Adrenal gland (tissue), 9 donors: ENCODE measurements at regions not wholly inside any gene's neighbourhood (a gene's known extent, or its start where the extent isn't known, plus 50 kb on each side); places are given as distances from the start of the nearest gene placed in this dataset.

Experiments
- DNase-seq, 7 donors: peaks; one replicate each; pipeline ENCODE4 v3.0.0-alpha.2; 2019 to 2020
- H3K27ac ChIP-seq, 5 donors: fragments of 200-600 bp; sonication (generic) in 4 of 5; 1 replicate in 3 of 5; 2 replicates in 2 of 5; pipeline versions ENCODE4 v1.5.1 to v1.8.0; 2016 to 2020; ENCODE audit warnings: mild to moderate bottlenecking in 1 of 5
- H3K27me3 ChIP-seq: fragments of 200-600 bp; 2 replicates; pipeline ENCODE4 v1.8.0; 2021
- H3K36me3 ChIP-seq, 2 donors: fragments of 200-600 bp; replicated peaks in 1 of 2; 1 replicate in 1 of 2; 2 replicates in 1 of 2; pipeline versions ENCODE4 v1.5.1 to v1.8.0; 2018 to 2022
- H3K4me1 ChIP-seq, 2 donors: fragments of 200-600 bp; replicated peaks in 1 of 2; 1 replicate in 1 of 2; 2 replicates in 1 of 2; pipeline versions ENCODE4 v1.5.1 to v1.8.0; 2018 to 2021
- H3K4me3 ChIP-seq, 4 donors: fragments of 200-600 bp; sonication (generic) in 3 of 4; one replicate each; pipeline ENCODE4 v1.5.1; 2016 to 2018
- H3K9me3 ChIP-seq, 3 donors: fragments of 200-600 bp; sonication (generic) in 1 of 3; replicated peaks in 1 of 3; 1 replicate in 2 of 3; 2 replicates in 1 of 3; pipeline versions ENCODE4 v1.5.1 to v1.8.0; 2016 to 2021
- CTCF ChIP-seq, 6 experiments: fragments of 450-650 bp in 4 of 6; fragments of 200-600 bp in 2 of 6; sonication (generic) in 1 of 6; IDR thresholded peaks; 1 replicate in 5 of 6; 2 replicates in 1 of 6; pipeline versions ENCODE4 v1.5.1 to v1.8.0; 2016 to 2021; ENCODE audit warnings: antibody characterized with exemption in 6 of 6, mild to moderate bottlenecking in 2 of 6, moderate library complexity in 1 of 6
- POLR2A ChIP-seq, 2 donors: fragments of 450-650 bp; IDR thresholded peaks; one replicate each; pipeline ENCODE4 v1.6.1; 2017; ENCODE audit warnings: antibody characterized with exemption in 2 of 2, mild to moderate bottlenecking in 2 of 2, moderate library complexity in 1 of 2
- WGBS, 4 donors: extraction: QIAGEN DNeasy Blood & Tissue Kit in 2 of 4; methylation state at CpG; one replicate each; pipeline versions ENCODE4 v1.1.5 to v1.1.7; 2013 to 2017; 5-methylcytosine and 5-hydroxymethylcytosine counted together
- intact Hi-C, 2 donors: fragments of 100-400 bp; cut with DNase I; formaldehyde crosslinking; loops; one replicate each; pipeline versions ENCODE4 v1.14.1 to v1.15.0; 2022 to 2023
- donor health status: healthy with polysubstance abuse.
- donor health status: Bipolar disorder and iron deficiency.
- donor health status: DM: yes; HTN: yes; CAD: no.
- donor health status: DM: no; HTN: no; CAD: no.
- donor health status: DM: no; HTN: no; CAD: no.

- intact Hi-C loops, result no loop called here
- no peak overlapping the region for H3K27ac ChIP-seq
- TF ChIP-seq CTCF (IDR thresholded peaks at IDR 0.05) (no peak), POLR2A (IDR thresholded peaks at IDR 0.05) (no peak)
- no peaks in the 10 kb centered on the region for H3K4me1 ChIP-seq
- no peaks in the 10 kb centered on the region for H3K27me3 ChIP-seq
- H3K9me3 ChIP-seq, result no peaks in the 10 kb centered on the region
- WGBS, 4 donors, result 80 to 95% (median 89%) methylated on average over 1 of the region's 1 CpG
- H3K36me3 ChIP-seq, result no peaks in the 10 kb centered on the region
- no peak for DNase-seq
- H3K4me3 ChIP-seq, result no peak overlapping the region
These were observed 231.3 kb upstream of the CDH11 start for GRCh38 chr16:65353183-65353582.

- Histone ChIP-seq H3K4me1 (no peaks in the 10 kb centered on the region), H3K36me3 (no peaks in the 10 kb centered on the region), H3K4me3 (no peak overlapping the region), H3K27ac (no peak overlapping the region), H3K27me3 (no peaks in the 10 kb centered on the region), H3K9me3 (no peaks in the 10 kb centered on the region)
- TF ChIP-seq POLR2A (IDR thresholded peaks at IDR 0.05) (no peak), CTCF (IDR thresholded peaks at IDR 0.05) (no peak)
- no peak for DNase-seq
- 63 to 72% (median 68%) methylated on average over 7 of the region's 7 CpGs for WGBS, 4 donors
- intact Hi-C loops, result no loop called here
These were observed 227.8 kb upstream of the CDH11 start for GRCh38 chr16:65349626-65350025.

GRCh38 chr16:65343556-65343955 lies 221.7 kb upstream of the CDH11 start:
- intact Hi-C loops, result no loop called here
- no peak overlapping the region for H3K4me3 ChIP-seq
- no peaks in the 10 kb centered on the region for H3K4me1 ChIP-seq
- H3K9me3 ChIP-seq, result no peaks in the 10 kb centered on the region
- DNase-seq, result no peak
- TF ChIP-seq POLR2A (IDR thresholded peaks at IDR 0.05) (no peak), CTCF (IDR thresholded peaks at IDR 0.05) (no peak)
- no peak overlapping the region for H3K27ac ChIP-seq
- 93 to 100% (median 95%) methylated on average over 2 of the region's 2 CpGs for WGBS, 4 donors
- no peaks in the 10 kb centered on the region for H3K27me3 ChIP-seq
- no peaks in the 10 kb centered on the region for H3K36me3 ChIP-seq

GRCh38 chr16:65342231-65342866 lies 220.5 kb upstream of the CDH11 start:
- H3K27me3 ChIP-seq, result no peaks in the 10 kb centered on the region
- DNase-seq, result no peak
- WGBS, 4 donors, result 81 to 87% (median 85%) methylated on average over 8 of the region's 8 CpGs
- intact Hi-C loops, result no loop called here
- H3K9me3 ChIP-seq, result no peaks in the 10 kb centered on the region
- TF ChIP-seq CTCF (IDR thresholded peaks at IDR 0.05) (no peak), POLR2A (IDR thresholded peaks at IDR 0.05) (no peak)
- H3K27ac ChIP-seq, result no peak overlapping the region
- no peaks in the 10 kb centered on the region for H3K4me1 ChIP-seq
- no peaks in the 10 kb centered on the region for H3K36me3 ChIP-seq
- H3K4me3 ChIP-seq, result no peak overlapping the region
